A549 (cell line): ENCODE measurements at regions not wholly inside any gene's neighbourhood (a gene's known extent, or its start where the extent isn't known, plus 50 kb on each side); places are given as distances from the start of the nearest gene placed in this dataset.

Source experiments
- ATAC-seq, 2 experiments: fragments of 200-7000 bp in 1 of 2; fragments of >200 bp in 1 of 2; cut with Nextera tagmentation in 1 of 2; cut with Tn5 transposase in 1 of 2; 3 replicates each; pipeline versions ENCODE4 v1.8.0 to v1.9.1; 2018 to 2020; ENCODE audit warnings: mild to moderate bottlenecking in 1 of 2, moderate library complexity in 1 of 2
- CTCF ChIA-PET: fragments of 300-600 bp; sonication (Branson Sonifier 250); formaldehyde crosslinking; extraction: SDS; loops from one replicate; lab custom pipeline; 2021; ENCODE audit warnings: antibody characterized with exemption, inconsistent platforms; lab: Yijun Ruan, JAX
- POLR2A ChIA-PET: fragments of 350-600 bp; formaldehyde crosslinking; extraction: SDS; loops from one replicate; lab custom pipeline; 2021; ENCODE audit warnings: antibody characterized with exemption, inconsistent platforms; lab: Yijun Ruan, JAX
- DNase-seq, 2 experiments: peaks; one replicate each; pipeline versions ENCODE4 v3.0.0 to v3.0.0-alpha.2; 2011 to 2016; ENCODE audit warnings: low read depth in 1 of 2, low spot score in 1 of 2
- FAIRE-seq: peaks from 2 replicates; lab custom pipeline; 2011; peaks lifted over from hg19 to GRCh38; lab: Jason Lieb, UNC
- H3K27ac ChIP-seq, 2 experiments: fragments of >200 bp; sonication (Bioruptor Twin); formaldehyde crosslinking; 3 replicates each; pipeline ENCODE4 v1.5.1; 2016 to 2017
- H3K4me1 ChIP-seq: fragments of >200 bp; sonication (Bioruptor Twin); formaldehyde crosslinking; 3 replicates; pipeline ENCODE4 v1.6.1; 2016
- H3K4me2 ChIP-seq: fragments of >200 bp; sonication (Bioruptor Twin); formaldehyde crosslinking; 3 replicates; pipeline ENCODE4 v1.6.1; 2016
- H3K4me3 ChIP-seq: fragments of >200 bp; sonication (Bioruptor Twin); formaldehyde crosslinking; 3 replicates; pipeline ENCODE4 v1.5.1; 2016
- H3K9me3 ChIP-seq: fragments of >200 bp; sonication (Bioruptor Twin); formaldehyde crosslinking; 3 replicates; pipeline ENCODE4 v1.6.1; 2016
- ATOH8 ChIP-seq: fragments of 250-450 bp; sonication (Bioruptor Pico); IDR thresholded peaks from 2 replicates; pipeline ENCODE4 v1.5.0; 2020; ENCODE audit warnings: low read depth, mild to moderate bottlenecking, moderate library complexity
- BHLHE40 ChIP-seq: IDR thresholded peaks from 2 replicates; pipeline ENCODE4 v1.6.1; 2012; ENCODE audit warnings: low read depth, low read length, inconsistent platforms
- CBX2 ChIP-seq: fragments of 200-600 bp; sonication (generic); IDR thresholded peaks from 2 replicates; pipeline ENCODE4 v1.6.1; 2016; ENCODE audit warnings: low read depth, mild to moderate bottlenecking, borderline replicate concordance
- CBX8 ChIP-seq: fragments of 200-600 bp; sonication (generic); IDR thresholded peaks from 2 replicates; pipeline ENCODE4 v1.6.1; 2016
- CEBPB ChIP-seq, 2 experiments: fragments of >200 bp in 1 of 2; sonication (Bioruptor Twin) in 1 of 2; formaldehyde crosslinking in 1 of 2; IDR thresholded peaks; 2 replicates each; pipeline ENCODE4 v1.6.1; 2012 to 2016
- CHD4 ChIP-seq: fragments of 200-600 bp; sonication (generic); IDR thresholded peaks from 2 replicates; pipeline ENCODE4 v1.6.1; 2016; ENCODE audit warnings: antibody characterized with exemption, mild to moderate bottlenecking, borderline replicate concordance
- E2F6 ChIP-seq: IDR thresholded peaks from 2 replicates; pipeline ENCODE4 v1.6.1; 2012; ENCODE audit warnings: low read depth, borderline replicate concordance
- EHMT2 ChIP-seq: fragments of 200-600 bp; sonication (generic); IDR thresholded peaks from 2 replicates; pipeline ENCODE4 v1.6.1; 2016; ENCODE audit warnings: antibody characterized with exemption, low read depth, mild to moderate bottlenecking, moderate library complexity
- HEYL ChIP-seq: fragments of 250-450 bp; sonication (Bioruptor Pico); IDR thresholded peaks from 2 replicates; pipeline ENCODE4 v1.8.0; 2021; ENCODE audit warnings: mild to moderate bottlenecking, moderate library complexity
- HOXA7 ChIP-seq: fragments of 250-450 bp; sonication (Bioruptor Pico); IDR thresholded peaks from 2 replicates; pipeline ENCODE4 v1.5.0; 2020; ENCODE audit warnings: mild to moderate bottlenecking, moderate library complexity
- HOXB13 ChIP-seq: fragments of 250-450 bp; sonication (Bioruptor Pico); IDR thresholded peaks from 2 replicates; pipeline ENCODE4 v1.5.0; 2020; ENCODE audit warnings: low read depth, mild to moderate bottlenecking, moderate library complexity
- KDM1A ChIP-seq: fragments of 200-600 bp; sonication (generic); IDR thresholded peaks from 2 replicates; pipeline ENCODE4 v1.6.1; 2016; ENCODE audit warnings: low read depth, mild to moderate bottlenecking
- MAFK ChIP-seq: fragments of 450-650 bp; IDR thresholded peaks from 2 replicates; pipeline ENCODE4 v1.6.1; 2014; ENCODE audit not compliant: partially characterized antibody
- MAX ChIP-seq: IDR thresholded peaks from 2 replicates; pipeline ENCODE4 v1.6.1; 2012
- MAZ ChIP-seq: fragments of 150-350 bp; IDR thresholded peaks from 2 replicates; pipeline ENCODE4 v1.6.1; 2014; ENCODE audit warnings: antibody characterized with exemption, low read depth, low read length, borderline replicate concordance
- MYC ChIP-seq: IDR thresholded peaks from 2 replicates; pipeline ENCODE4 v1.6.1; 2012; ENCODE audit warnings: mild to moderate bottlenecking, inconsistent platforms, low read length, improper control_type of control experiment, borderline replicate concordance
- PBX3 ChIP-seq: IDR thresholded peaks from 2 replicates; pipeline ENCODE4 v1.6.1; 2012
- PHF8 ChIP-seq: fragments of 200-600 bp; sonication (generic); IDR thresholded peaks from 2 replicates; pipeline ENCODE4 v1.6.1; 2016; ENCODE audit warnings: low read depth, mild to moderate bottlenecking, antibody characterized with exemption, moderate library complexity, borderline replicate concordance
- POLR2A ChIP-seq: IDR thresholded peaks from 2 replicates; pipeline ENCODE4 v1.6.1; 2012; ENCODE audit warnings: mild to moderate bottlenecking, low read length
- RAD21 ChIP-seq, 2 experiments: fragments of >200 bp in 1 of 2; sonication (Bioruptor Twin) in 1 of 2; formaldehyde crosslinking in 1 of 2; IDR thresholded peaks in 1 of 2; conservative IDR thresholded peaks in 1 of 2; 2 replicates in 1 of 2; 3 replicates in 1 of 2; pipeline ENCODE4 v1.6.1; 2012 to 2018; ENCODE audit warnings: inconsistent platforms in 1 of 2
- RCOR1 ChIP-seq: fragments of 150-350 bp; IDR thresholded peaks from 2 replicates; pipeline ENCODE4 v1.6.1; 2014; ENCODE audit warnings: antibody characterized with exemption, low read length, low read depth
- RFX5 ChIP-seq: fragments of 450-650 bp; IDR thresholded peaks from 2 replicates; pipeline ENCODE4 v1.7.1; 2014; ENCODE audit warnings: antibody characterized with exemption, mild to moderate bottlenecking, moderate library complexity
- RNF2 ChIP-seq: fragments of 200-600 bp; sonication (generic); IDR thresholded peaks from 2 replicates; pipeline ENCODE4 v1.6.1; 2016; ENCODE audit warnings: low read depth, mild to moderate bottlenecking, antibody characterized with exemption, moderate library complexity, borderline replicate concordance
- TFCP2L1 ChIP-seq: fragments of 250-450 bp; sonication (Bioruptor Pico); IDR thresholded peaks from 2 replicates; pipeline ENCODE4 v1.5.0; 2021; ENCODE audit warnings: mild to moderate bottlenecking
- ZC3H11A ChIP-seq: fragments of 450-650 bp; IDR thresholded peaks from 2 replicates; pipeline ENCODE4 v1.6.1; 2014; ENCODE audit warnings: antibody characterized with exemption, mild to moderate bottlenecking
- ZNF302 ChIP-seq: fragments of 250-450 bp; sonication (Bioruptor Pico); IDR thresholded peaks from 2 replicates; pipeline ENCODE4 v1.9.0; 2021; ENCODE audit warnings: inconsistent platforms, mild to moderate bottlenecking, moderate library complexity
- WGBS: methylation state at CpG from one replicate; pipeline ENCODE4 v1.1.6; 2017; ENCODE audit errors: missing lambda C conversion rate; 5-methylcytosine and 5-hydroxymethylcytosine counted together

- no peak for DNase-seq
- Histone ChIP-seq H3K27ac (no peak overlapping the region), H3K4me3 (no peak overlapping the region), H3K4me1 (no peaks in the 10 kb centered on the region), H3K4me2 (no peak overlapping the region), H3K9me3 (no peaks in the 10 kb centered on the region)
- WGBS: 27% methylated on average over 2 of the region's 2 CpGs
- TF ChIP-seq HOXA7 (CRISPR knock-in tag): no peak
- POLR2A ChIA-PET: no interaction called here
- 0 out of 6 replicates have a peak, but pooled peaks of 1 of the 2 experiments have one; percentile 29 for ATAC-seq
- CTCF ChIA-PET: interaction anchor here (1.5 kb wide), 1 partner anchor 29 kb away, joined by 3 read pairs; no protein-coding TSS in a partner anchor
- no peak for FAIRE-seq
These were observed 105.5 kb downstream of the MACIR start for GRCh38 chr5:103364074-103364473.

GRCh38 chr5:103362211-103362610 is 103.6 kb downstream of the MACIR start:
- H3K4me3 ChIP-seq: no peak overlapping the region
- no peaks in the 10 kb centered on the region for H3K4me1 ChIP-seq
- ATAC-seq: no peak
- H3K9me3 ChIP-seq: no peaks in the 10 kb centered on the region
- ChIA-PET CTCF (interaction anchor here (0.6 kb wide), 1 partner anchor 104 kb away, joined by 3 read pairs; no protein-coding TSS in a partner anchor), POLR2A (no interaction called here)
- H3K27ac ChIP-seq: no peak overlapping the region
- FAIRE-seq: no peak
- TF ChIP-seq EHMT2 (no peak), CBX8 (no peak), MAFK (no peak), CBX2 (no peak), PBX3 (no peak), MAX (no peak), CHD4 (no peak), RFX5 (no peak), ZC3H11A (no peak), RCOR1 (no peak), ZNF302 (CRISPR knock-in tag) (no peak), KDM1A (no peak), MYC (no peak), PHF8 (no peak), TFCP2L1 (no peak), BHLHE40 (no peak), HOXB13 (no peak), RNF2 (no peak)
- no peak for DNase-seq
- no peak overlapping the region for H3K4me2 ChIP-seq
- WGBS: 43% methylated on average over 3 of the region's 3 CpGs

- DNase-seq (no peak), ATAC-seq (no peak), FAIRE-seq (no peak)
- Histone ChIP-seq H3K4me1 (no peaks in the 10 kb centered on the region), H3K4me3 (no peak overlapping the region), H3K27ac (no peak overlapping the region), H3K9me3 (no peaks in the 10 kb centered on the region), H3K4me2 (no peak overlapping the region)
- ChIA-PET CTCF (interaction anchor here (0.9 kb wide), 1 partner anchor 7 kb away, joined by 4 read pairs; no protein-coding TSS in a partner anchor), POLR2A (no interaction called here)
- TF ChIP-seq POLR2A (no peak), EHMT2 (no peak), RFX5 (no peak), RCOR1 (no peak), RAD21 (conservative IDR thresholded peaks at IDR 0.05 in 1 of 2, IDR thresholded peaks at IDR 0.05 in 1 of 2) (no peak), PHF8 (no peak), HEYL (CRISPR knock-in tag) (no peak), PBX3 (no peak), CEBPB (IDR thresholded peaks at IDR 0.05) (no peak), ATOH8 (CRISPR knock-in tag) (no peak), MAZ (no peak), E2F6 (no peak)
These were observed 101.9 kb downstream of the MACIR start for GRCh38 chr5:103360475-103360874.
